H9 (cell line): ENCODE measurements at regions not wholly inside any gene's neighbourhood (a gene's known extent, or its start where the extent isn't known, plus 50 kb on each side); places are given as distances from the start of the nearest gene placed in this dataset.

Experiments
- DNase-seq: peaks from one replicate; pipeline ENCODE4 v3.0.0-alpha.2; 2017
- H2AFZ ChIP-seq: one replicate; pipeline ENCODE4 v1.6.1; 2013; ENCODE audit warnings: mild to moderate bottlenecking, low read length, control low read depth, moderate library complexity
- H2AK5ac ChIP-seq: 2 replicates; pipeline ENCODE4 v1.6.1; 2013; ENCODE audit warnings: low read length, control low read depth, mixed read lengths; ENCODE audit not compliant: insufficient read length
- H2BK120ac ChIP-seq: one replicate; pipeline ENCODE4 v1.6.1; 2013; ENCODE audit warnings: low read depth, mild to moderate bottlenecking, low read length, control low read depth, inconsistent platforms; ENCODE audit not compliant: poor library complexity, severe bottlenecking
- H2BK12ac ChIP-seq: 2 replicates; pipeline ENCODE4 v1.6.1; 2013; ENCODE audit warnings: low read length, control low read depth, mixed read lengths, low read depth; ENCODE audit not compliant: insufficient read length
- H2BK15ac ChIP-seq: 2 replicates; pipeline ENCODE4 v1.6.1; 2013; ENCODE audit warnings: low read depth, low read length, control low read depth
- H2BK20ac ChIP-seq: one replicate; pipeline ENCODE4 v1.6.1; 2013; ENCODE audit warnings: low read depth, mild to moderate bottlenecking, low read length, control low read depth, inconsistent platforms; ENCODE audit not compliant: poor library complexity, severe bottlenecking
- H2BK5ac ChIP-seq: 2 replicates; pipeline ENCODE4 v1.6.1; 2013; ENCODE audit warnings: low read length, control low read depth, mixed read lengths; ENCODE audit not compliant: insufficient read length
- H3K14ac ChIP-seq: 2 replicates; pipeline ENCODE4 v1.6.1; 2013; ENCODE audit warnings: low read length, control low read depth; ENCODE audit not compliant: insufficient read depth
- H3K18ac ChIP-seq: 2 replicates; pipeline ENCODE4 v1.6.1; 2013; ENCODE audit warnings: low read depth, mild to moderate bottlenecking, mixed read lengths, low read length, control low read depth; ENCODE audit not compliant: insufficient read length
- H3K23ac ChIP-seq: 2 replicates; pipeline ENCODE4 v1.6.1; 2013; ENCODE audit warnings: low read length, control low read depth, mixed read lengths, low read depth; ENCODE audit not compliant: insufficient read length
- H3K23me2 ChIP-seq: 2 replicates; pipeline ENCODE4 v1.6.1; 2013; ENCODE audit warnings: low read depth, mild to moderate bottlenecking, mixed read lengths, low read length, control low read depth; ENCODE audit not compliant: insufficient read length, poor library complexity, severe bottlenecking
- H3K27ac ChIP-seq: 2 replicates; pipeline ENCODE4 v1.5.1; 2013; ENCODE audit warnings: low read length, control low read depth, mixed read lengths, low read depth; ENCODE audit not compliant: insufficient read length
- H3K27me3 ChIP-seq: 2 replicates; pipeline ENCODE4 v1.6.1; 2013; ENCODE audit warnings: low read length, control low read depth, inconsistent platforms; ENCODE audit not compliant: insufficient read depth
- H3K4ac ChIP-seq: 2 replicates; pipeline ENCODE4 v1.6.1; 2013; ENCODE audit warnings: low read depth, mild to moderate bottlenecking, control low read depth, inconsistent platforms, low read length, moderate library complexity
- H3K4me1 ChIP-seq: 2 replicates; pipeline ENCODE4 v1.6.1; 2013; ENCODE audit warnings: low read length, control low read depth, inconsistent platforms; ENCODE audit not compliant: insufficient read depth
- H3K4me2 ChIP-seq: 2 replicates; pipeline ENCODE4 v1.6.1; 2013; ENCODE audit warnings: low read length, control low read depth, mixed read lengths; ENCODE audit not compliant: insufficient read length, insufficient read depth
- H3K56ac ChIP-seq: 2 replicates; pipeline ENCODE4 v1.6.1; 2013; ENCODE audit warnings: low read depth, mild to moderate bottlenecking, mixed read lengths, low read length, control low read depth; ENCODE audit not compliant: insufficient read length
- H3K79me1 ChIP-seq: 2 replicates; pipeline ENCODE4 v1.6.1; 2013; ENCODE audit warnings: low read depth, mild to moderate bottlenecking, moderate library complexity, low read length, control low read depth, inconsistent platforms; ENCODE audit not compliant: insufficient read depth, poor library complexity, severe bottlenecking
- H3K79me2 ChIP-seq: 2 replicates; pipeline ENCODE4 v1.6.1; 2013; ENCODE audit warnings: low read length, control low read depth, inconsistent platforms; ENCODE audit not compliant: insufficient read depth
- H3K9ac ChIP-seq: 2 replicates; pipeline ENCODE4 v1.6.1; 2013; ENCODE audit warnings: low read length, control low read depth, mixed read lengths; ENCODE audit not compliant: insufficient read length; ENCODE audit errors: extremely low read depth
- H3K9me3 ChIP-seq: one replicate; pipeline ENCODE4 v1.6.1; 2013; ENCODE audit warnings: low read depth, low read length, inconsistent platforms; ENCODE audit not compliant: control insufficient read depth
- H3T11ph ChIP-seq: one replicate; pipeline ENCODE4 v1.6.1; 2013; ENCODE audit warnings: mild to moderate bottlenecking, low read length, control low read depth, inconsistent platforms
- H4K20me1 ChIP-seq: one replicate; pipeline ENCODE4 v1.6.1; 2013; ENCODE audit not compliant: control insufficient read depth, insufficient read length, insufficient read depth
- H4K5ac ChIP-seq: 2 replicates; pipeline ENCODE4 v1.6.1; 2013; ENCODE audit warnings: low read depth, mild to moderate bottlenecking, mixed read lengths, low read length, control low read depth; ENCODE audit not compliant: insufficient read length
- H4K8ac ChIP-seq: replicated peaks from 2 replicates; pipeline ENCODE4 v1.6.1; 2013; ENCODE audit warnings: low read length, control low read depth, mixed read lengths, low read depth; ENCODE audit not compliant: insufficient read length
- H4K91ac ChIP-seq: 2 replicates; pipeline ENCODE4 v1.6.1; 2013; ENCODE audit warnings: low read depth, mild to moderate bottlenecking, moderate library complexity, mixed read lengths, low read length, control low read depth; ENCODE audit not compliant: insufficient read length
- H3K27ac Mint-ChIP-seq, 3 experiments: 2 replicates in 2 of 3; 3 replicates in 1 of 3; pipeline ENCODE4 v1.8.0; 2020 to 2021; ENCODE audit warnings: mixed read lengths in 3 of 3, mild to moderate bottlenecking in 1 of 3, moderate library complexity in 1 of 3
- H3K27me3 Mint-ChIP-seq: 2 replicates; pipeline ENCODE4 v1.8.0; 2021; ENCODE audit warnings: low read depth, mild to moderate bottlenecking, moderate library complexity, mixed read lengths
- H3K36me3 Mint-ChIP-seq, 3 experiments: 2 replicates in 2 of 3; 3 replicates in 1 of 3; pipeline ENCODE4 v1.8.0; 2020 to 2021; ENCODE audit warnings: low read depth in 3 of 3, mixed read lengths in 3 of 3; ENCODE audit not compliant: insufficient read depth in 1 of 3
- H3K4me1 Mint-ChIP-seq, 2 experiments: 2 replicates each; pipeline ENCODE4 v1.8.0; 2020; ENCODE audit warnings: mixed read lengths in 2 of 2
- H3K4me3 Mint-ChIP-seq, 2 experiments: 2 replicates in 1 of 2; 3 replicates in 1 of 2; pipeline ENCODE4 v1.8.0; 2020 to 2021; ENCODE audit warnings: mild to moderate bottlenecking in 2 of 2, mixed read lengths in 2 of 2, moderate library complexity in 1 of 2
- H3K9me3 Mint-ChIP-seq, 2 experiments: 2 replicates in 1 of 2; 3 replicates in 1 of 2; pipeline ENCODE4 v1.8.0; 2020; ENCODE audit warnings: mild to moderate bottlenecking in 2 of 2, mixed read lengths in 2 of 2, moderate library complexity in 1 of 2
- CTCF ChIP-seq: fragments of 200-600 bp; sonication (generic); conservative IDR thresholded peaks from 3 replicates; pipeline ENCODE4 v1.8.0; 2021; ENCODE audit warnings: antibody characterized with exemption, mild to moderate bottlenecking
- WGBS: extraction: QIAGEN DNeasy Blood & Tissue Kit; methylation state at CpG from one replicate; pipeline ENCODE4 v1.1.7; 2013; ENCODE audit warnings: missing lambda C conversion rate, low lambda C conversion rate, mixed read lengths; ENCODE audit not compliant: insufficient read length; ENCODE audit errors: extremely low coverage; 5-methylcytosine and 5-hydroxymethylcytosine counted together

- peaks cover 0 to 2% of the 10 kb centered on the region in 2 experiments; a peak in 3 of 5 replicates for H3K9me3 Mint-ChIP-seq
- Histone ChIP-seq H2BK12ac (no peak overlapping the region), H3K14ac (no peak overlapping the region)
These were observed 237.9 kb upstream of the CTBP2 start for GRCh38 chr10:125398270-125398669.

More at GRCh38 chr10:125398270-125398669, 237.9 kb upstream of the CTBP2 start:
- H2BK120ac ChIP-seq, result no peak overlapping the region
- H4K20me1 ChIP-seq, result no peaks in the 10 kb centered on the region
- Mint-ChIP-seq H3K27ac (no peak overlapping the region), H3K4me1 (peaks cover 4 to 12% of the 10 kb centered on the region in 2 experiments; a peak in 3 of 4 replicates), H3K36me3 (no peaks in the 10 kb centered on the region), H3K4me3 (no peak overlapping the region), H3K27me3 (no peaks in the 10 kb centered on the region; the same call in none of the 2 replicates)
- no peak overlapping the region for H3K23ac ChIP-seq
- no peak overlapping the region for H2BK5ac ChIP-seq
- no peak overlapping the region for H2BK20ac ChIP-seq
- no peak overlapping the region for H2AK5ac ChIP-seq
- no peak overlapping the region for H4K8ac ChIP-seq
- H3K27me3 ChIP-seq, result no peaks in the 10 kb centered on the region
- WGBS, result no CpG with 5 or more reads among the region's 3 CpGs
- H3K4me1 ChIP-seq, result no peaks in the 10 kb centered on the region
- H3K79me2 ChIP-seq, result no peaks in the 10 kb centered on the region
- H3K18ac ChIP-seq, result no peak overlapping the region
- no peak overlapping the region for H3K9ac ChIP-seq
- no peaks in the 10 kb centered on the region for H3K79me1 ChIP-seq
- no peak for TF ChIP-seq CTCF
- H3K56ac ChIP-seq, result no peak overlapping the region
- H3K23me2 ChIP-seq, result no peaks in the 10 kb centered on the region
- H2AFZ ChIP-seq, result no peak overlapping the region
- no peak overlapping the region for H4K5ac ChIP-seq
- no peak overlapping the region for H3K4me2 ChIP-seq
- H3T11ph ChIP-seq, result no peak overlapping the region
- H3K9me3 ChIP-seq, result no peaks in the 10 kb centered on the region
- no peak overlapping the region for H2BK15ac ChIP-seq
- DNase-seq, result no peak
- no peak overlapping the region for H3K4ac ChIP-seq
- no peak overlapping the region for H4K91ac ChIP-seq
- no peak overlapping the region for H3K27ac ChIP-seq
